ENCODE measurements at regions not wholly inside any gene's neighbourhood (a gene's known extent, or its start where the extent isn't known, plus 50 kb on each side); places are given as distances from the start of the nearest gene placed in this dataset.

DNA sequence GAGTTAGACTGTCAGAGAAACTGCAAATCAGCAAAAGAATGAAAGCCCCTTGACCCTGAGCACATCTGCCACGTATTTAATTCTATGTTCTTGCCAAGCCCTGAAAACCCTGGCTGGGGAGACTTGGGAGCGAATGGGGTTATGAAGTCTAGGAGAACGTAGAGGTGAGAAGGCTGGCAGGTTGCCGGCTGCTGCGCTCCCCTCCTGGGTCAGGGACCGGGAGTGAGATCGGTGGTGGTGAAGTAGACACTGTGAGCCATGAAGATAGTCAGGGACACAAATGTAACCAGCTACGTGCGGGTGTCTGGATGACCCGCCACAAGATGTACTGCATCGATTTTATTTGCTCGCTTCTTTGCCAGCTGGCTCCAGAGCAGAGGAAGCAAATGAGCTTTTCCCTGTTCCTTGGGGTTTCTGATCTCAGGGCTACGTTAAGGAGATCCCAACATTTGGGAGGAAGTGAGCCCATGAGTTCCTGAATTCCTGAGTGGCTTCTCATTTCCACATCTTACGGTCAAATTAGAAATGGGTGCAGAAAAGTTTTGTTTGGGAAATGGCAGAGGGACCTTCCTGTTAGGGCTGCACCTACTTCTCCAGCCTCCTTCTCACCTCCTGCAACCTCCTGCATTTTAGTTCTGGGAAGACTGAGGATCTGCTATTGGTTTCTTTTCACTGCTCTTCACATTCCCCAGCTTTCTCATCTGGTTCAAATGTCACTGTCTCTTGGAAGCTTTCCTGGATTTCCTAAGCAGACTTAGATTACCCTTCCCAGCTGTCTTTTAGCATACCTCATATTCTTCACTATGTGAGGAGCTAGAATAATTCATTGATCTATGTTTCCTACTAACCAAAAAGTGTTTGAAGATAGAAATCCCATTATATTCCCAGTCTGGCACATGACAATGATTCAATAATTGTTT lies 360.6 kb downstream of the ZNF521 start:
- H3K4me1 ChIP-seq: no peaks in the 10 kb centered on the region
- WGBS, 2 donors: 59% methylated on average over 14 of the region's 14 CpGs
- no peak for DNase-seq
- H3K27ac ChIP-seq: no peak overlapping the region
- H3K27me3 ChIP-seq: no peaks in the 10 kb centered on the region
- no peak overlapping the region for H3K4me3 ChIP-seq
- H3K36me3 ChIP-seq (ENCODE audit: low read depth, missing control alignments): no peaks in the 10 kb centered on the region
- intact Hi-C loops (cut with DNase I; ENCODE audit: low total_unique reads): no loop called here
- TF ChIP-seq POLR2A (IDR thresholded peaks at IDR 0.05): no peak
- TF ChIP-seq, protein P1, sequence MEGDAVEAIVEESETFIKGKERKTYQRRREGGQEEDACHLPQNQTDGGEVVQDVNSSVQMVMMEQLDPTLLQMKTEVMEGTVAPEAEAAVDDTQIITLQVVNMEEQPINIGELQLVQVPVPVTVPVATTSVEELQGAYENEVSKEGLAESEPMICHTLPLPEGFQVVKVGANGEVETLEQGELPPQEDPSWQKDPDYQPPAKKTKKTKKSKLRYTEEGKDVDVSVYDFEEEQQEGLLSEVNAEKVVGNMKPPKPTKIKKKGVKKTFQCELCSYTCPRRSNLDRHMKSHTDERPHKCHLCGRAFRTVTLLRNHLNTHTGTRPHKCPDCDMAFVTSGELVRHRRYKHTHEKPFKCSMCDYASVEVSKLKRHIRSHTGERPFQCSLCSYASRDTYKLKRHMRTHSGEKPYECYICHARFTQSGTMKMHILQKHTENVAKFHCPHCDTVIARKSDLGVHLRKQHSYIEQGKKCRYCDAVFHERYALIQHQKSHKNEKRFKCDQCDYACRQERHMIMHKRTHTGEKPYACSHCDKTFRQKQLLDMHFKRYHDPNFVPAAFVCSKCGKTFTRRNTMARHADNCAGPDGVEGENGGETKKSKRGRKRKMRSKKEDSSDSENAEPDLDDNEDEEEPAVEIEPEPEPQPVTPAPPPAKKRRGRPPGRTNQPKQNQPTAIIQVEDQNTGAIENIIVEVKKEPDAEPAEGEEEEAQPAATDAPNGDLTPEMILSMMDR (IDR thresholded peaks at IDR 0.05): no peak
- H3K9me3 ChIP-seq: no peaks in the 10 kb centered on the region

DNA sequence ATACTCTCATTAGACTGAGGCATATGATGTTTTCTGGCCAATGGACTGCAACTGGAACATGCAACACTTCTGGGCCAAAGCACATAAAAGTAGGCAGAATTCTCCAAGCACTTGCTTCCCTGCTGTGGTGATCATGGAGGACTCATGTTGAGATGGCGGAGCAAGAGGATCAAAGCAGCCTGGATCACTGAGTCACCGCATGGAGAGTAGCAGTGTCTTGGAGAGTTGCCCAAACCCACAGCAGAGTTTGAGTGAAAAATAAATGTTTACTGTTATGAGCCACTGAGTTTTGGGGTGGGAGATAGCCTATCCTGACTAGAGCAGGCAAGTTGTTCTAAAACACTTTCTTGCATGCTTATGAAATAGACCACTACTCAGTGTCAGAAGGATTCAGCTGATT lies 359.5 kb downstream of the ZNF521 start:
- H3K36me3 ChIP-seq (ENCODE audit: low read depth, missing control alignments): no peaks in the 10 kb centered on the region
- no peak for DNase-seq
- no peaks in the 10 kb centered on the region for H3K4me1 ChIP-seq
- WGBS, 2 donors: 96 to 98% methylated on average over 2 of the region's 2 CpGs
- intact Hi-C loops (cut with DNase I; ENCODE audit: low total_unique reads): no loop called here
- no peaks in the 10 kb centered on the region for H3K27me3 ChIP-seq
- no peaks in the 10 kb centered on the region for H3K9me3 ChIP-seq
- H3K27ac ChIP-seq: no peak overlapping the region
- H3K4me3 ChIP-seq: no peak overlapping the region
- TF ChIP-seq, protein P1 (IDR thresholded peaks at IDR 0.05): no peak
- TF ChIP-seq POLR2A (IDR thresholded peaks at IDR 0.05): no peak

DNA sequence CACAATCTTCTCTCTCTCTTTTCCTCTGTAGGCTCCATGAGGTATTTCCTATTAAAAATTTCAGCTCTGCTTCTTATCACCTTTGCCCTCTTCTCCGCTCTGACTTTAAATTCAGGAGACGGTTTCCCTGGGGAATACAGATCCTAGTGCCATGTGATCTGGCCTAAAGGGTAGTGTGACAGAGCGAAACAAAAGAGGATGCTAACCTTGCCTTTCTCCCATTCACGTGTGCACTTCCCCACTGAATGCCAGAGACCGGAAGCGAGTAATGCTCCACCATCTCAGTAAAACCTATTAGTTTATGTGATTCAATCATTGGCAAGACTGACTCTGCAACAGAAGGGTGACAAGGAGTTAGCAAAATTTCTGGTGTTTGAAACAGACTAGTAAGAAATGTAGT lies 358.3 kb downstream of the ZNF521 start:
- 90 to 93% methylated on average over 6 of the region's 6 CpGs for WGBS, 2 donors
- no peaks in the 10 kb centered on the region for H3K9me3 ChIP-seq
- H3K36me3 ChIP-seq (ENCODE audit: low read depth, missing control alignments): no peaks in the 10 kb centered on the region
- no peaks in the 10 kb centered on the region for H3K4me1 ChIP-seq
- H3K27me3 ChIP-seq: no peaks in the 10 kb centered on the region
- intact Hi-C loops (cut with DNase I; ENCODE audit: low total_unique reads): no loop called here
- H3K4me3 ChIP-seq: no peak overlapping the region
- TF ChIP-seq, protein P1 (IDR thresholded peaks at IDR 0.05): no peak
- no peak for TF ChIP-seq POLR2A (IDR thresholded peaks at IDR 0.05)
- H3K27ac ChIP-seq: no peak overlapping the region
- no peak for DNase-seq

DNA sequence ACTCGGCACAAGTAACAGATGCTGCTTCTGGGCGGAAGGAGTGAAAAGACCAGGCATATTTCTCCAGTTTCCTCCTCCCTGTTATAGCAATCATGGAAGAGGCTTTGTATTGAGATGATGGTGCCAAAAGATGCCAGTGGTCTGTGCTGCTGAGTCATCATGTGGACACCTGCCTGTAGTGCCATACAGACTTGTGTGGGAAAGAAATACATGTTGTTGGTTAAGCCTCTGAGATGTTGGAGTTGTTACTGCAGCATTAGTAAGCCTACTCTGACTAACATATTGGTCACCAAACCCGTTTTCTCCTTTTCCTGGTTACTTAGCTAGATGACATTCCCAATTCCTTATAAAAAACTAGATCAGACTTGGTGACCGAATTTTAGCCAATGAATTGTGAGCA lies 356.9 kb downstream of the ZNF521 start:
- Histone ChIP-seq H3K4me3 (no peak overlapping the region), H3K9me3 (no peaks in the 10 kb centered on the region), H3K27me3 (no peaks in the 10 kb centered on the region), H3K36me3 (ENCODE audit: low read depth, missing control alignments) (no peaks in the 10 kb centered on the region), H3K4me1 (no peaks in the 10 kb centered on the region), H3K27ac (no peak overlapping the region)
- TF ChIP-seq, protein P1 (IDR thresholded peaks at IDR 0.05): no peak
- no peak for TF ChIP-seq POLR2A (IDR thresholded peaks at IDR 0.05)
- intact Hi-C loops (cut with DNase I; ENCODE audit: low total_unique reads): no loop called here
- 87 to 91% methylated on average over 4 of the region's 4 CpGs for WGBS, 2 donors
- DNase-seq: no peak

DNA sequence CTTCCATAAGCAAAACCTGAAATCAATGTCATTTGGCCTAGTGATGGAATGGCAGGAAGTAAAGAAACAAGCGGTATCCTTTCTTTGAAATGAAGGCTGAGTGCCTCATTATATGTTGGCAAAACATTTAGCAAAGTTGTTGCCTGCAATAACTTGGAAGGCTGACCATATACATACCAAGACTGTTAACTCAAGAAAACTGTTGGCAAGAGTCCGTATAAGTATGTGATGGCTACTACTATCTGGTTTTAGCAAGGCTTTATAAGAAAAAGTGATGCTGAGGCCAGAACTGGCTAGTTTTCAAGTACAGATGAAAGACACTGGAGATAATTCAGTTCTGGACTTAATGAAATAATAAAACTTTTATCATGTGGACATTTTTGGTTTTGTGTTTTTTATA lies 356.2 kb downstream of the ZNF521 start:
- Histone ChIP-seq H3K27me3 (no peaks in the 10 kb centered on the region), H3K4me1 (no peaks in the 10 kb centered on the region), H3K9me3 (no peaks in the 10 kb centered on the region), H3K27ac (no peak overlapping the region), H3K36me3 (ENCODE audit: low read depth, missing control alignments) (no peaks in the 10 kb centered on the region), H3K4me3 (no peak overlapping the region)
- WGBS, 2 donors: 83 to 90% methylated on average over 2 of the region's 2 CpGs
- TF ChIP-seq POLR2A (IDR thresholded peaks at IDR 0.05): no peak
- TF ChIP-seq, protein P1 (IDR thresholded peaks at IDR 0.05): no peak
- intact Hi-C loops (cut with DNase I; ENCODE audit: low total_unique reads): no loop called here
- no peak for DNase-seq

Measured in testis (tissue), 2 donors.